Fibroblast of skin of back (primary cell): ENCODE measurements at regions not wholly inside any gene's neighbourhood (a gene's known extent, or its start where the extent isn't known, plus 50 kb on each side); places are given as distances from the start of the nearest gene placed in this dataset.
A peak's percentile ranks its signal among the peaks of the same experiment; 100 is the strongest.

Experiments
- DNase-seq: peaks from one replicate; pipeline ENCODE4 v3.0.0-alpha.2; 2013

DNA sequence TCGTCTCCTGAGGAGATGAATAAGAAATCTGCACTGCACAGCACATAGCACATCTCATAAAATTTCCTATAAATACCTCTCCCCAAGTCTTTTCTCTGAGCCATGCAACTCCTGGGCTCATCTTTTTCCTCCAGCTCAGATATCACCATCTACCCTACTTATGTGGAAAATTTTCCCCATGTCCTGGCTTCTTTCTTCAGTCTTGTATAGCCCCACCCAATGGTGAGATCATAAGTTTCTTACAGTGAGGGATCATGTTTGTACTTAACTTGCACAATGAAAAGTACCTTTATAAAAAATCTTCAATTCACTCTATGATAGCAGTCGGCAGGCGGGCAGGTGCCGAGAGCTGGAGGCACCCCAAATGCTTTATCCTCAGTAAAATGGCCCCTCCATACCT lies 198.6 kb upstream of the S100G start:
- no peak for DNase-seq

DNA sequence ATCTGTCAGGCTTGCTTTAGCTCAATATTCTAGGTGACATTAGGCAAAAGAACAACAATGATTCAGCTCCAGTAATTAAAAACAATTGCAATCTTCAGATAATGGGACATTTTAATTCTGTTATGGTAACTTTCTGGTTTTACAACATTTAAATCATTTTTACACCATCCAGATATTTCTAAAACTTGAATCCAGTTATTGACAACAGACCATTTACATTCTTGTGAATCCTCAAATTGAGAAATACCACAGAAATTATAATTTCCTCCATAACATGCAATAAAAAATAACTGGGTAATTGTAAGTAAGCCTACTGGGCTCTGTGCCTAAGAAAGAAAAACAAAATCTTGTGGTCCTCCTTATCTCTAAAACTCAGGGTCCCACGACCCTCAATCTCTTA lies 195.0 kb upstream of the S100G start:
- no peak for DNase-seq

DNA sequence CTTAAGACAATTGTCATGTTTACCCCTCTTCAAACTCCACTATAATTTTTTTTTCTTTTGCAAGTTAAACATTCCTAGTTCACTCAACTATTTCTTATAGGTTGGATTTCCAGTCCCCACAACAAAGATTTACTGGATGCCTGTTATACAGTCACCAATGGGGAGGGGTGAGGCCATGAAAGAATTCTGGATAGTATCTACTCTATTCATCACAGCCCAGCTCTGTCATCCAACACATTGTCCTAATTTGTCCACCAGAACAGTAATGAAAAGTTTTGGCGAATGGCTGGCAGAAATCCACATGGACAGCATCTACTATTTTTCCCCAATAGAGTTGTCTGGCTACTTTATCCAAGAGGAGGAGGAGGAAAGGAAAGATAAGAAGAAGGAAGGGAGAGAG lies 192.7 kb upstream of the S100G start:
- DNase-seq, result no peak

DNA sequence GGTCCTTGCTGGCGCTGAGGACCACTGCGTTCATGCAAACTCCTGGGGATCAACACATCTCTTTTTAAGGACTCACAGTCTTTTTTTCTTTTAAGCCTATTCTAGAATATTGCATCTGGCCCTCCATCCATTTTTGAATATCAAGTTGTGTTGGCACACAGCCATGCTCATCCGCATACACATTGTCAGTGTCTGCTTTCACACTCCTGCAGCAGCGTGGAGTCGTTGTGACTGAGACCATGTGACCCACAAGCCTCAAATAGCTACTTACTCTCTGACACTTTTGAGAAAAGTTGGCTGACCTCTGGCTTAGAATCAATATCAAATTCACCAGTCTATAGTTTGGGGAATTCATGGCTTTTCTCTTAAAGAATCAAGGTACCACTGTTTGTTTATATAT lies 191.8 kb upstream of the S100G start:
- DNase-seq, result no peak

DNA sequence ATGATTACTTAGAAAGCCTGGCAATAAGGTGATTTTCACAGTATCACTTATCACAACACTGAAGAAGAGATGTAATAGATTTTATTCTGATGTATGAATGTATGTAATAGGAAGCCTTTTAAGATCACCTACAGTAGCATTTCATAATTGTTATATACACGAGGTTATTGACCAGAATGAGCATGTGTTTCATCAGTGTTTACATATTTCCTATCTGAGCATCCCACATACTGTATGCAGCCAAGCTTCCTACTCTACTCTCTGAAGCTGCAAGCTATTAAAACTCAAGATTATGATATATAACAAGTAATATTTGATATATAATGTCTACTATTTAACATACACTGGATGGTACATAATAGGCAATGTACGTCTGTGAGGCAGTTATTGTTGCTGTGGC lies 190.9 kb upstream of the S100G start:
- DNase-seq, result no peak

DNA sequence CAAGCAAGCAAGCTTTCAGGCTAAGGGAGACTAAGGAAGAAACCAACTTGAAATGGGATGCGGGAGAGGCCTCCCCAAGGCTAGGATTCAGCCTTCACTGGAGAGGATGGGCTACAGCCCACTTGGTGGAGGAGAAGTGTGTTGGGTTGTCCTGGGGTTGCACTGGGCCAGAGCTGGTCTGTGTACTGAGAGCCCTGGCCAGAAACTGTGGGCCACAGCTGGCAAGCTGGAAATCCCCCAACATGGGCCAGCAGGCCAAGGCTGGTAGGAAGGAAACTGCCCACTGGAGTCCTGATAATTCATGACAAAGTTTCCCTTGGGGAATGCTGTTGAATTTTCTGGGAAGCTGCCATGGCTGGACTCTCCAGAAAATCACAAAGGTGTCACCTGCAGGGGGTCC lies 188.0 kb upstream of the S100G start:
- no peak for DNase-seq

DNA sequence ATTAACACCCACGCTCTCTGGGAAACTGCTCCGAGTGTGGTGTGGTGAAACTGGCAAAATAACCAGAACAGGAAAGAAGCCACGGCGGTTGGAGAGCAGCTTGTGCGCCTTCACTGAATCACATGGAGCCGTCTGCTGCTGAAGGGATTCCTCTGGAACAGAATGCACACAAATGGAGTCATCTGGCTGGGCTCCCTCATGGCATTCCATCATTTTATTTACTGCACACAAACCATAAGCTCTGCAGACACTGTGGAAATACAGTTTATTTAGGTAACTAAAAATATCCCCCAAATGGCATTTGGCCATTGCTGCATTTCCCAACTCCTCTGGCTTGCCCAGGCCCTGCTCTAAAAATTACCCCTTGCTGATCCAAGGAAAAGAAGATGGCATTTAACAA lies 187.0 kb upstream of the S100G start:
- peak; percentile 78 for DNase-seq

DNA sequence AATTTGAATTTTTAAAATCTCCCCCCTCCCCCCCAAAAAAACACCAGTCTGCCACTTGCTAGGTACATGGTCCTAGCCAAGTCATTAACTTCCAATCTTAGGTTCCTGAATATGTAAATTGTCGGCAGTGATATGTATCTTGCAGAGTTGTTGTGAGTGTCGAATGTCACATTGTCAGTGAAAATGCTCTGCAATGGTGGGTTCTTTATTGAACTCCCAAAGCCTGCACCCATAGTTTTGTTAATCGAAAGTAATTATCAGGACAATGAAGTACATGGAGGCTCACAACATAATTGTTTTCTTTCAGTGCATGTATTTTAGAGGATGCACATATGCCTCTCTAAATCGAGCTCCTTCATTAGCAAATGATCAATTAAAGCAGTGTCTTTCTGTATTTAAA lies 185.6 kb upstream of the S100G start:
- DNase-seq, result no peak

DNA sequence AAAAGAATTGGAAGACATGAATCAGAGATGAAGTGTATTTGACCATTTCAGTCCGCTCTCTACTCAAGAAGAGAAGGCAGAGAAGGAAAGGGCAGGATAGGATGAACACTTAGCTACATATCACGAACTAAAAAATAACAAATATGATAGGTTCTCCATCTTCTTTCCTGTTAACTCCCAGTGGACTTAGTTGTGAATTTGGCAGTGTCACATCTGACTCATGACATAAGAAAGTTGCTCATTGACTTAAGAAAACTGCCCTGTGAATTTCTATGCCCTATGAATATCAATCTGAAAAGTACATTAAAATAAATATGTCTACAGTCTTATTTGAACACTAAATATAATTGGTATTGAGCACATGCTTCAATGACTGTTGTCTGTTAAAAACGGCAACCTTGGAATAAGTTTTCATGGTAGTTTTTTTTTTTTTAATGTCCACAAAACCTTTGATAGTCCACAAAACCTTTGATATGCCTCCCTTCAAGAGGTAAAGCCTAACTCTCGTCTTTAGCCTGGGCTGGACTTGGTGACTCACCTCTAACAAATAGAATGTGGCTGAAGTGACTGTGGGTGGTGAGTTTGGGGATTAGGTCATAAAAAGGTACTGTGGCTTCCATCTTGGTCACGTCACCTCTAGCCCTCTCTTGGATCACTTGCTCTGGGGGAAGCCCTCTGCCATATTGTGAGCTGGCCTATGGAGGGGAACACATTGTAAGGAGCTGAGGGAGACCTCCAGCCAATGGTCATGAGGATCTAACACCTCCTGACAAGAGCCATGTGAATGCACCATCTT lies 184.7 kb upstream of the S100G start:
- DNase-seq, result peak; percentile 74

DNA sequence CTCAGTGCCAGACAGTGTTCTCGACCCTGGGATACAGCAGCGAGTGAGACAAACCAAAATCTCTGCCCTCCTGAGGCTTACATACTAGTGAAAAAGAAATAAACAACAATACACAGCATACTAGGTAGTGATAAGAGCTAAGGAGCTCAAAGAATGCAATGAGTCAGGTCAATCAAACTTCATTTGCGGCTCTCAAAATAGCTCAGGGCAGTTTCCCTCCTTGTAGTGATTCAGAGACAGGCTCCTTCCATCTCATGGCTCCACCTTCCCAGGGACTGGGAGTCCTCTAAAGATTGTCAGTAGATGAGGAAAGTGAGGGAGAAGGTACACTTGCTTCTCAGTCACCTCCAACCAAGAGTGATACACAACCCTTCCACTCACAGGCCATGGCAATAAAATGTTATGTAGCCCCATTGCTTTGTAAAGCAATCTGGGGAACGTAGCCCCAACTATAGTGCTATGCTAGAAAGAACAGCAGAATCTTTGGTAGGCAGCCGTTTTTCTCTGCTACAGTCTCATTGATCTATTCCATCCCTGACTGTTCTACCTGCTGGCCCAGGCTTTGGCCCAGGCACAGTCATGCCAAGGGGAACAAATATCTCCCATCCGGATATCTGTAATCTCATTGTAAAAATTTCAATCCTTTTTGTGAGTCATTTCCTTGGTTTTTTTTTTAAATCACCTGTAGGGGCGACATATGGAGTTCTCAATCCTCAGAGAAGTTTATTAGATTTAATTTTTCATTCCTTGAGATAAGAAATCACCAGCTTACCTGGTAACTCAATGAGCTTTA lies 183.1 kb upstream of the S100G start:
- DNase-seq, result peak; percentile 57

DNA sequence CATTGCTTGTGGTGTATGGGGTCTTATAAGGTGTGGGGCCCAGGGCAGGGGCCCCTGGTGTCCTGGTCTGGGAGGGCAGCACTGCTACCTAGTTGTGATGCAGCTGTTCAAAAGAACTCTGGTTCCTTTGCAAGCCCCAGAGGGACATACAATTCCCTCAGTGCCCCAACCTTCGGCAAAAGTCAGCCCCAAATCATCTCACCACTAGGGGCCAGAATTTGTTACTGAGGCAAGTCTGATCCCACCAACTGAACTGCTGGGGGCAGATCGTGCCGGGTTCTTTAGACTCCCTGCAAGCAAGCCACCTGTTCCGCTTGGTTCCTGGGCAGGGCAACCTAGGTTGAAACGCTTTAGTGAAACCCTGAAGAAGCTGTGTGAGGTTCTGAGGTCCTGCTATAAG lies 180.1 kb upstream of the S100G start:
- DNase-seq, result no peak

DNA sequence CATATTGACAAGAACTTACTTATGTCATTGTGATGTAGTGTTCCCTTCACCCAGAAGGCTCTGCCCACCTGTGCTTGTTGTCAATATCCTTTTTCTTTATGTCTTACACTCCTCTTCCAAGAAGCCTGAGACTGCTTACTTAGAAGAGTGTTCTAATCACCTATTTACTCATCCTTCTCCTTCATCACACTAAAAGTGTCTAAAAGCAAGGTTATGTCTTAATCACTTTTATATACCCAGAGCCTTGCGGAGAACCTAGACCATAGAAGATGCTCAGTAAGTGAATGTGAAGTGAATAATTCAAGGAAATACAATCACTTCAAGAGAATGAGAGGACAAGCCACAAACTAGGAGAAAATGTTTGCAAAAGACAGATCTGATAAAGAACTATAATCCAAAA lies 177.6 kb upstream of the S100G start:
- DNase-seq, result no peak

DNA sequence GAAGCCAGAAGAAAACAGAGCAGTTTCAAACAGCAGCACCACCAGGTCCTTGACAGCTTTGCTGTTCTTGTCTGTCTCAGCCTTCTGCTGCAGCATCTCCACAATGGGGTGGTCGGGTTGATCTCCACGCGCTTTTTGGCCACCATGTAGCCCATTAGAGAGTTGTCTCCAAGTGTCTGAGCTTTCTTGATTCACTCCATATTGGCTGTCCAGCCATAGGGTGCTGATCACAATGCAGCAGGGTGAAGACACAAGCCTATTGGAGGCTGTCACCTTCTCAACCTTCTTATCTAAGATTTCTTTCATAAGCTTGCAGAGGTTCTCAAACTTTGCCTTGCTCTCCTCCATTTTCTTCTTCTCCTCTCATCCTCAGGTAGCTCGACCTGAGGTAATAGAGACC lies 175.4 kb upstream of the S100G start:
- DNase-seq, result no peak

DNA sequence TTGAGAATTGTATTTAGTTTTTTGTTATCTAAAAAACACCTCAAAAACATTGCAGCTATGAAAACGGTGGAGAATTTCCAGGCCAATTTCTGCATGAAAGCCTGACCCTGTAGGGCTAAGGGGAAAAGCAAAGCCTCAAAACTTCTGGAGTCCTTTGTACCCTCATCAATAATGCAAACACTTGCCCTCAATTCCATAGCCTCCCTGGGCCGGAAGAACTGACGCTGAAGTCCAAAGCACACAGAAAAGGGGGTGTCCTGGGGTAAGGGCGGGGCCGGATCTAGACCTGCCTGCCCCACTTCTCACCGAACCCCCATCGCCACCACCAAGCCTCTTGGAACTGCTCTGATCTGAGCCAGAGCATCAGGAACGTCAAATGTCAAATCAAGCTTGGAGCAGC lies 173.9 kb upstream of the S100G start:
- no peak for DNase-seq

DNA sequence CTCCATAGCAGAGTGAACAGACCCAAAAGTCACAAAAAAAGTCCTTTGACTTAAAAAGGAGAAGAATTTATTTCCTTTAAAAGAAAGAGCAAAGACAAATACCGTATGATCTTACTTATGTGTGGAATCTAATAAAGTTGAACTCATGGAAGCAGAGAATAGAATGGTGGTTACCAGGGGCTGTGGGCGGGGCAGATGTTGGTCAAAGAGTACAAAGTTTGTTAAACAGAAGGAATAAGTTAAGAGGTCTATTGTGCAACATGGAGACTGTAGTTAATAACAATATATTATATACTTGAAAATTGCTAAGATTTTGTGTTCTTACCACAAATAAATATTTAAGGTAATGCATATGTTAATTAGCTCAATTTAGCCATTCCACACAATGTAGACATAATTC lies 173.3 kb upstream of the S100G start:
- DNase-seq, result no peak

DNA sequence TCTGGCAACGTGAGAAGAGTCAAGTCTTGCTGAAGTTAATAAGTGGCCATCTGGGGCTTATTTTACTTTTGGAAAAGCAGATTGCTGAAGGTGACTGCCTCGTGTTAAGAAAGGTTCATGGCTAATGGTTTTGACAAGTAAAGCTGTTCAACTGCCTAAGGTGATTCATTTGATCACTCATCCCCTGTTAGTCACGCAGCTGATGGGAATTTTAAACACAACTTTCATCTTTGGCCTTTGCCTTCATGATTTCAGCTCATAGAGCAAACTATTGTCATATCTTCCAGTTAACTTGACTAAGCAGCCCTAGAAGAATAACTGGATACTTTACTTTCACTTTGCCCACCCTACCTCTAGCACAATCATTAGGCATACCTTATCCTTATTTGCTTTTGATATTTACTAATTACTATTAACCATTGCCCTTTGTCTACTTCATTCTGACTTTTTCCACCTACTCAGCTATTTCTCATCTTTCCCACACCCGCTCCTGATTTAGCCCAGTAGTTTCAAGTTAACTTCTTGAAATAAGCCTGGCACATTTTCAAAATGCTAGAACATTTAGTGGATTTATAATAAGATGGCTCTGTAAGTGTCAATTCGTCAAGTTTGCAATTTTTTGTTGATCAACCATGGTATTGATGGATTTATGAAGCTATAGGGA lies 170.6 kb upstream of the S100G start:
- peak; percentile 49 for DNase-seq

DNA sequence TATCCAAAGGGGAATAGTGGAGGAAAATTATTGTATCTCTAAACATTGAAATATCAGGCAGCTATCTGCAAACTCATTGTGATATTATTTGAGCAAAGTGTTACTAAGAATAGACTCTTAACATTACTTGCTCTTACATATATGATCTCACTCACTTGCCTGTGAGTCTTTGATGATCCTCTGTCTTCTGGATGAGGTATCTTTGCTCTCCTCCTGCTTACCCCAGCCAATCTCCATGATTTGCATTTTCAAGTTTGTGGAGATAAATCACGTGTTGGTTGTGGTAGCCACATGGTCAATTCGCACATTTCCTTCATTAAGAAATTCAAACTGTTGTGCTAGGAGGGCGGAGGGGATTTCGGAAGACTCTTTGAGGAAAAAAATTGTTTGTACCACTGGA lies 169.9 kb upstream of the S100G start:
- no peak for DNase-seq

DNA sequence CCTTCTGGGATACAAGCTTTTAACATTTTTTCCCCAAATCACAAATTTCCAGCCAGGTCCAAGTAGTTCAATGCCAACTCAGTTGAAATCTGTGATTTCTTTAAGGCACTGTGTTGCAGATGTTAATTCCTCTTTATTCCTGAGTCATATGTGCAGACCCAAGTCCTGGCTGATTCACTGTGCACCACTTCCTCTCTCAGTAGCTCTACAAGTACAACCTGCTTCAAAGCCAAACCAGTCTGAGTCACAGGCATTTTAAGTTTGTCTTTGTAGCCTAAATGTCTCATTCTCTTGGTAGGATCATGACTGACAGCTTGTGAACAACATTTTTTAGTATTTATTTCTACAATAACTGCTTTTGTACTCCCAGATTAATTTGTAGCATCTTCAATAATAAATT lies 165.6 kb upstream of the S100G start:
- DNase-seq, result peak; percentile 93

DNA sequence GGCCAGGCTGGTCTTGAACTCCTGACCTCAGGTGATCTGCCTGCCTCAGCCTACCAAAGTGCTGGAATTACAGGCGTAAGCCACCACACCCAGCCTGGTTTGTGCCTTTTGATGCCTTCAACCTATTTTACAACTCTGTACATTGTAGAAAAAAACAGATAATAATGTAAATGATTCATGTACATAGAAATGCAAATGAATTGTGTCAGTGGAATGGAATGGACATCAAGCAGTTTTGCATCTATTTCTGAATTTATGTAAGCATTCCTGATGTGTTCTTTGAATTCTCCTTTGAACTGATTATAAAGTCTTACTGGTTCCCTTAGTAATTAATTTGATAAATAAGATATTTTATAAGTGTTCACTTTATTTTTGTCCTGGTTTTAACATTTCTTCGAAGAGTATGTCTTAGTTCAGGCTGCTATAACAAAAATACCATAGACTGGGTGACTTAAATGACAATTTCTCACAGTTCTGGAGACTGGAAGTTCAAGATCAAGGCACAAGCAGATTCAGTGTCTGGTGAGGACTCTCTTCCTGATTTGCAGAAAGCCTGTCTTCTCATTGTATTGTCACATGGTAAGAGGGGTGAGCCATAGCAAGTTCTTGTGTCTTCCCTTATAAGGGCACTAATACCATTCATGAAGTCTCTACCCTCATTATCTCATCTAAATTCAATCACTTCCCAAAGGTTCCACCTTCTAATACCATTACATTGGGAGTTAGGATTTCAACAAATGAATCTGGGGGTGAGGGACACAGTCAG lies 162.2 kb upstream of the S100G start:
- peak; percentile 80 for DNase-seq

DNA sequence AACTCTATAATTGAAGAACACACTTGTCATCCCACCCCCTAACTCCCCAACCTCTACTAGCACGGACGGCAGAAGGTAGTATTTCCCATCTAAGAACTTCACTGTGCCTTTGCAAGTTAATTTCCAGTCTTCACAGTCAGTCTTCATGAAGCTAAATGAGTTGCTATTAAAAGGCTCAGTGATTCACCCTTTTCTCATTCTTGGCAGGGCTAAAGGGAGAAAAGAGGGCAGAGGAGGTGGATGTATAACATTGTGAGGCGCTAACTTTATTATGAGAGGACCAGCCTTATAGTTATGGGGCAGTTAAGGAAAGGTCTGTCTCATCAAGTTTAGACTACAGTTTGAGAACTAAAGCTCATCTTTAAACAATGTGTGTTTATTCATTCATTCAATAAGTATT lies 161.0 kb upstream of the S100G start:
- DNase-seq, result peak; percentile 45

DNA sequence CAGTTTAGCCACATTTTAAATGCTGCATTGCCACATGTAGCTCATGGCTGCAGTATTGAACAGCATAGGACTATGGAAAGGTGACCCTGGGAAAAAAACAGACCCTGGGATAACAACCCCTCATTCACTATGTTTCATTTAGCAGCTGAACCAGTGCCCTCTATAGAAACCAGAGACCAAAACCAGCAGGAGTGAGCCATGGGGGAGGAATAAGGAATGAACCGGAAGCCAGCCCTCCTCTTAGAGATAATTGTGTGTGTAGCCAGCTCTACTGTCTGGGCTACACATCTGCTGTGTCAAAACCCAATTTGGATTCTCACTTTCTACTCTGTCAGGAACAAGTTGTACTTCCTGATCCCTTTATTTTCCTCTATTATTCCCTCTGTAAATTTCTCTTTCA lies 158.5 kb upstream of the S100G start:
- peak; percentile 7 for DNase-seq

DNA sequence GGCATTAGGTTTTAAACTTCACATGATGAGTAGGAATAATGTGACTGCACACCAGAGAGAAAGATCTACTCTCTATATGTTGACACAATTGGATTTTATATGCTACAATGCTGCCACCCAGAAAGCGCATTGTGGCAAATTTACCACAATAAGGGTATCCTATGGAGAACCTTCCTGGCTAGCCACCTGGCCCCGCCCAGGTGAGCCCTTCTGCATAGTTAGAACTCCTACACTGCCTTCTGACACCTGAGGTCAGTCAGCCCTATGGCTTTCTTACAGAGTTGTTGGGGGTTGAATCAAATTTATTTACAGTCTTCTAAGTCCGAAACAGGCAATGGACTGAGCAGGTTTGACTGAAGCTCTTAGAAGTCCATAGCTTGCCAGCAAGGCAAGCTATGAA lies 153.8 kb upstream of the S100G start:
- DNase-seq, result no peak
